ENCODE measurements at regions not wholly inside any gene's neighbourhood (a gene's known extent, or its start where the extent isn't known, plus 50 kb on each side); places are given as distances from the start of the nearest gene placed in this dataset.

DNA sequence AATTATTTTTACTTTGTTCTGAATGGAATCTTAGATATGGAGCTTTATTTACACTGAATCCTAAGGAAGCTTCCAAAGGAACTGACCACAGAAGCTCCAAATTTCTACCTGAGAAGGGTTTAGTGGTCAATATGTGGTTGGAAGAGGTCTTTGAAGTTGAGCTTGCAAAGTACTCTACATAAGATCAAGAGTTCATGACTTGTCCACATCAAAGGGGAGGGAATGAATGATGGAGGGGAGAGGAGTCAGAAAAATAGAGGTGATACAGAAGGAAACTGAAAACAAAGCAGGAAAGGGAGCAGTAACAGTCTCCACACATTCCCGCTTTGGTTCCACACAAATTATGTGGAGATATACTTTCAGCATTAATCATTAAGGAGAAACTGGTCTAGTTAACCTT, 450.9 kb downstream of the HINT1 start:
- TF ChIP-seq, protein P1, sequence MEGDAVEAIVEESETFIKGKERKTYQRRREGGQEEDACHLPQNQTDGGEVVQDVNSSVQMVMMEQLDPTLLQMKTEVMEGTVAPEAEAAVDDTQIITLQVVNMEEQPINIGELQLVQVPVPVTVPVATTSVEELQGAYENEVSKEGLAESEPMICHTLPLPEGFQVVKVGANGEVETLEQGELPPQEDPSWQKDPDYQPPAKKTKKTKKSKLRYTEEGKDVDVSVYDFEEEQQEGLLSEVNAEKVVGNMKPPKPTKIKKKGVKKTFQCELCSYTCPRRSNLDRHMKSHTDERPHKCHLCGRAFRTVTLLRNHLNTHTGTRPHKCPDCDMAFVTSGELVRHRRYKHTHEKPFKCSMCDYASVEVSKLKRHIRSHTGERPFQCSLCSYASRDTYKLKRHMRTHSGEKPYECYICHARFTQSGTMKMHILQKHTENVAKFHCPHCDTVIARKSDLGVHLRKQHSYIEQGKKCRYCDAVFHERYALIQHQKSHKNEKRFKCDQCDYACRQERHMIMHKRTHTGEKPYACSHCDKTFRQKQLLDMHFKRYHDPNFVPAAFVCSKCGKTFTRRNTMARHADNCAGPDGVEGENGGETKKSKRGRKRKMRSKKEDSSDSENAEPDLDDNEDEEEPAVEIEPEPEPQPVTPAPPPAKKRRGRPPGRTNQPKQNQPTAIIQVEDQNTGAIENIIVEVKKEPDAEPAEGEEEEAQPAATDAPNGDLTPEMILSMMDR (IDR thresholded peaks at IDR 0.05; ENCODE audit: low read depth, low read length): no peak
- TF ChIP-seq POLR2A (IDR thresholded peaks at IDR 0.05; ENCODE audit: extremely low read depth, insufficient read length): no peak
